ENCODE measurements at regions not wholly inside any gene's neighbourhood (a gene's known extent, or its start where the extent isn't known, plus 50 kb on each side); places are given as distances from the start of the nearest gene placed in this dataset.

GRCh38 chr11:34794696-34795095 is 121.5 kb downstream of the APIP start:
- TF ChIP-seq CTCF (IDR thresholded peaks at IDR 0.05) (no peak), POLR2A (IDR thresholded peaks at IDR 0.05) (no peak)

Data from testis (tissue), 2 donors.